ENCODE measurements at regions not wholly inside any gene's neighbourhood (a gene's known extent, or its start where the extent isn't known, plus 50 kb on each side); places are given as distances from the start of the nearest gene placed in this dataset.

- Histone ChIP-seq H3K27me3 (ENCODE audit: control insufficient read depth in 1 of 2, insufficient read depth in 2 of 2, low read length in 2 of 2) (no peaks in the 10 kb centered on the region), H3K4me1 (ENCODE audit: insufficient read depth, low read length) (no peaks in the 10 kb centered on the region), H3K36me3 (ENCODE audit: insufficient read depth, low read length) (no peaks in the 10 kb centered on the region), H3K4me3 (ENCODE audit: low read length) (no peak overlapping the region), H3K9me3 (ENCODE audit: control insufficient read depth in 1 of 2, insufficient read depth in 1 of 2, low read length in 2 of 2) (no peaks in the 10 kb centered on the region), H3K27ac (ENCODE audit: low read depth in 1 of 2, low read length in 2 of 2) (no peak overlapping the region)
- no peaks in the 10 kb centered on the region for H3K36me3 Mint-ChIP-seq (ENCODE audit: low read depth)
- ATAC-seq (ENCODE audit: poor library complexity) (no peak), DNase-seq (no peak)
- intact Hi-C loops (cut with DNase I, micrococcal nuclease): no loop called here
- CTCF ChIA-PET: no interaction called here
- no peak overlapping the region for H3K27ac Mint-ChIP-seq
- no peaks in the 10 kb centered on the region for H3K27me3 Mint-ChIP-seq
- no peaks in the 10 kb centered on the region for H3K4me1 Mint-ChIP-seq (ENCODE audit: low read depth)
- H3K4me3 Mint-ChIP-seq: no peak overlapping the region
- H3K9me3 Mint-ChIP-seq: no peaks in the 10 kb centered on the region
- TF ChIP-seq, protein P1, sequence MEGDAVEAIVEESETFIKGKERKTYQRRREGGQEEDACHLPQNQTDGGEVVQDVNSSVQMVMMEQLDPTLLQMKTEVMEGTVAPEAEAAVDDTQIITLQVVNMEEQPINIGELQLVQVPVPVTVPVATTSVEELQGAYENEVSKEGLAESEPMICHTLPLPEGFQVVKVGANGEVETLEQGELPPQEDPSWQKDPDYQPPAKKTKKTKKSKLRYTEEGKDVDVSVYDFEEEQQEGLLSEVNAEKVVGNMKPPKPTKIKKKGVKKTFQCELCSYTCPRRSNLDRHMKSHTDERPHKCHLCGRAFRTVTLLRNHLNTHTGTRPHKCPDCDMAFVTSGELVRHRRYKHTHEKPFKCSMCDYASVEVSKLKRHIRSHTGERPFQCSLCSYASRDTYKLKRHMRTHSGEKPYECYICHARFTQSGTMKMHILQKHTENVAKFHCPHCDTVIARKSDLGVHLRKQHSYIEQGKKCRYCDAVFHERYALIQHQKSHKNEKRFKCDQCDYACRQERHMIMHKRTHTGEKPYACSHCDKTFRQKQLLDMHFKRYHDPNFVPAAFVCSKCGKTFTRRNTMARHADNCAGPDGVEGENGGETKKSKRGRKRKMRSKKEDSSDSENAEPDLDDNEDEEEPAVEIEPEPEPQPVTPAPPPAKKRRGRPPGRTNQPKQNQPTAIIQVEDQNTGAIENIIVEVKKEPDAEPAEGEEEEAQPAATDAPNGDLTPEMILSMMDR (IDR thresholded peaks at IDR 0.05): no peak
- POLR2A ChIA-PET: no interaction called here
Observed at GRCh38 chr4:155565776-155566175, 100.9 kb upstream of the GUCY1A1 start.

- Mint-ChIP-seq H3K27me3 (no peaks in the 10 kb centered on the region), H3K36me3 (ENCODE audit: low read depth) (no peaks in the 10 kb centered on the region), H3K4me3 (no peak overlapping the region), H3K27ac (no peak overlapping the region), H3K9me3 (no peaks in the 10 kb centered on the region), H3K4me1 (ENCODE audit: low read depth) (no peaks in the 10 kb centered on the region)
- no peak for ATAC-seq (ENCODE audit: poor library complexity)
- H3K9me3 ChIP-seq (ENCODE audit: control insufficient read depth in 1 of 2, insufficient read depth in 1 of 2, low read length in 2 of 2): no peaks in the 10 kb centered on the region
- no peaks in the 10 kb centered on the region for H3K4me1 ChIP-seq (ENCODE audit: insufficient read depth, low read length)
- DNase-seq: no peak
- no peak overlapping the region for H3K27ac ChIP-seq (ENCODE audit: low read depth in 1 of 2, low read length in 2 of 2)
- no peaks in the 10 kb centered on the region for H3K27me3 ChIP-seq (ENCODE audit: control insufficient read depth in 1 of 2, insufficient read depth in 2 of 2, low read length in 2 of 2)
- TF ChIP-seq, protein P1 (IDR thresholded peaks at IDR 0.05): no peak
- POLR2A ChIA-PET: no interaction called here
- no peaks in the 10 kb centered on the region for H3K36me3 ChIP-seq (ENCODE audit: insufficient read depth, low read length)
- CTCF ChIA-PET: no interaction called here
- intact Hi-C loops (cut with DNase I, micrococcal nuclease): no loop called here
- no peak overlapping the region for H3K4me3 ChIP-seq (ENCODE audit: low read length)
Observed at GRCh38 chr4:155565330-155565729, 101.3 kb upstream of the GUCY1A1 start.

GRCh38 chr4:155564880-155565279 lies 101.8 kb upstream of the GUCY1A1 start:
- Histone ChIP-seq H3K9me3 (ENCODE audit: control insufficient read depth in 1 of 2, insufficient read depth in 1 of 2, low read length in 2 of 2) (no peaks in the 10 kb centered on the region), H3K27me3 (ENCODE audit: control insufficient read depth in 1 of 2, insufficient read depth in 2 of 2, low read length in 2 of 2) (no peaks in the 10 kb centered on the region), H3K4me1 (ENCODE audit: insufficient read depth, low read length) (no peaks in the 10 kb centered on the region), H3K27ac (ENCODE audit: low read depth in 1 of 2, low read length in 2 of 2) (no peak overlapping the region), H3K36me3 (ENCODE audit: insufficient read depth, low read length) (no peaks in the 10 kb centered on the region), H3K4me3 (ENCODE audit: low read length) (no peak overlapping the region)
- ATAC-seq (ENCODE audit: poor library complexity): no peak
- TF ChIP-seq, protein P1 (IDR thresholded peaks at IDR 0.05): no peak
- H3K36me3 Mint-ChIP-seq (ENCODE audit: low read depth): no peaks in the 10 kb centered on the region
- H3K4me1 Mint-ChIP-seq (ENCODE audit: low read depth): no peaks in the 10 kb centered on the region
- no peaks in the 10 kb centered on the region for H3K9me3 Mint-ChIP-seq
- intact Hi-C loops (cut with DNase I, micrococcal nuclease): no loop called here
- ChIA-PET POLR2A (no interaction called here), CTCF (no interaction called here)
- H3K27ac Mint-ChIP-seq: no peak overlapping the region
- no peak for DNase-seq
- no peak overlapping the region for H3K4me3 Mint-ChIP-seq
- H3K27me3 Mint-ChIP-seq: no peaks in the 10 kb centered on the region

Data from CD4-positive, alpha-beta T cell (primary cell).